Panc1 (cell line): ENCODE measurements at regions not wholly inside any gene's neighbourhood (a gene's known extent, or its start where the extent isn't known, plus 50 kb on each side); places are given as distances from the start of the nearest gene placed in this dataset.

ENCODE experiments used
- ATAC-seq: fragments of 200-7000 bp; cut with Tn5 transposase; 2 replicates; pipeline ENCODE4 v1.9.1; 2020; ENCODE audit warnings: mild to moderate bottlenecking, moderate library complexity
- BruUV-seq: library from RNA; stranded (reverse); fragments of 400-500 nt; replicated peaks from 2 replicates; lab custom pipeline; 2021; lab: Mats Ljungman, UMichigan
- CTCF ChIA-PET: fragments of 300-600 bp; sonication (Branson Sonifier 250); formaldehyde crosslinking; loops from one replicate; lab custom pipeline; 2022; ENCODE audit warnings: antibody characterized with exemption; lab: Charles Lee
- POLR2A ChIA-PET: fragments of 300-600 bp; sonication (Branson Sonifier 250); formaldehyde crosslinking; loops from one replicate; lab custom pipeline; 2022; ENCODE audit warnings: antibody characterized with exemption; lab: Charles Lee
- DNase-seq: peaks from one replicate; pipeline ENCODE4 v3.0.0-alpha.2; 2010; ENCODE audit warnings: low read depth, low spot score
- H3K27ac ChIP-seq: 2 replicates; pipeline ENCODE4 v1.5.1; 2011; ENCODE audit warnings: mild to moderate bottlenecking, low read length, inconsistent platforms
- H3K27me3 ChIP-seq: fragments of 200-500 bp; sonication (Bioruptor generic); 2 replicates; pipeline ENCODE4 v1.6.0; 2014; ENCODE audit warnings: low read length, inconsistent platforms; ENCODE audit not compliant: control insufficient read depth, insufficient read depth
- H3K36me3 ChIP-seq: fragments of 200-500 bp; sonication (Bioruptor generic); 2 replicates; pipeline ENCODE4 v1.5.1; 2014; ENCODE audit warnings: inconsistent platforms, mild to moderate bottlenecking, low read length, moderate library complexity; ENCODE audit not compliant: control insufficient read depth, insufficient read depth
- H3K4me1 ChIP-seq: 2 replicates; pipeline ENCODE4 v1.5.1; 2011; ENCODE audit warnings: inconsistent platforms, mild to moderate bottlenecking, low read length, moderate library complexity; ENCODE audit not compliant: control insufficient read depth, insufficient read depth
- H3K4me3 ChIP-seq, 2 experiments: 2 replicates each; pipeline ENCODE4 v1.5.1; 2011 to 2012; ENCODE audit warnings: low read depth in 2 of 2, low read length in 2 of 2, mild to moderate bottlenecking in 2 of 2, inconsistent platforms in 1 of 2, moderate library complexity in 1 of 2
- H3K9me3 ChIP-seq: fragments of 200-500 bp; sonication (Bioruptor generic); 2 replicates; pipeline ENCODE4 v1.5.1; 2014; ENCODE audit warnings: low read depth, mild to moderate bottlenecking, inconsistent platforms, low read length, moderate library complexity; ENCODE audit not compliant: control insufficient read depth, insufficient read depth
- CTCF ChIP-seq: fragments of 450-650 bp; IDR thresholded peaks from 2 replicates; pipeline ENCODE4 v1.5.1; 2017; ENCODE audit warnings: mild to moderate bottlenecking
- POLR2AphosphoS5 ChIP-seq: IDR thresholded peaks from 2 replicates; pipeline ENCODE4 v1.6.1; 2012; ENCODE audit warnings: mild to moderate bottlenecking, low read depth, low read length, moderate library complexity
- REST ChIP-seq, 2 experiments: IDR thresholded peaks; 2 replicates each; pipeline ENCODE4 v1.6.1; 2011 to 2012; ENCODE audit warnings: low read depth in 2 of 2, control low read depth in 1 of 2, low read length in 1 of 2, mild to moderate bottlenecking in 1 of 2, moderate library complexity in 1 of 2; ENCODE audit not compliant: insufficient read depth in 1 of 2
- SIN3A ChIP-seq: IDR thresholded peaks from 2 replicates; pipeline ENCODE4 v1.6.1; 2012; ENCODE audit warnings: low read depth, mild to moderate bottlenecking, low read length, moderate library complexity, borderline replicate concordance; ENCODE audit not compliant: insufficient read depth
- TCF7L2 ChIP-seq: IDR thresholded peaks from 2 replicates; pipeline ENCODE4 v1.6.1; 2011; ENCODE audit warnings: mild to moderate bottlenecking, low read depth, low read length, inconsistent platforms
- in situ Hi-C: cut with HindIII; loops from 2 replicates; pipeline ENCODE4 v1.10.0; 2016; ENCODE audit warnings: low sequenced_read_pairs, low pct_unique_long_range_greater_than_20kb
- intact Hi-C: fragments of 100-400 bp; cut with micrococcal nuclease; formaldehyde crosslinking; loops from one replicate; pipeline ENCODE4 v1.10.0; 2022; ENCODE audit not compliant: unreplicated experiment

- ChIA-PET CTCF (no interaction called here), POLR2A (no interaction called here)
- H3K36me3 ChIP-seq, result no peaks in the 10 kb centered on the region
- no peak for ATAC-seq
- no TSS peak for BruUV-seq
- H3K4me1 ChIP-seq, result no peaks in the 10 kb centered on the region
- no peak overlapping the region for H3K4me3 ChIP-seq
- in situ Hi-C loops (no loop called here), intact Hi-C loops (no loop called here)
- no peak overlapping the region for H3K27ac ChIP-seq
- no peak for DNase-seq
- H3K27me3 ChIP-seq, result no peaks in the 10 kb centered on the region
- no peaks in the 10 kb centered on the region for H3K9me3 ChIP-seq
- no peak for TF ChIP-seq TCF7L2
- no peak for TF ChIP-seq REST (IDR thresholded peaks at IDR 0.05; ENCODE audit: insufficient read depth in 1 of 2, low read depth in 2 of 2, low read length in 1 of 2)
- no peak for TF ChIP-seq SIN3A
- no peak for TF ChIP-seq POLR2AphosphoS5
- TF ChIP-seq CTCF, result no peak
These were observed 550.9 kb upstream of the ADAMTS9 start for GRCh38 chr3:65238652-65239051.

GRCh38 chr3:65234499-65234898 lies 546.7 kb upstream of the ADAMTS9 start:
- in situ Hi-C loops, result no loop called here
- H3K36me3 ChIP-seq, result no peaks in the 10 kb centered on the region
- TF ChIP-seq CTCF (no peak), SIN3A (no peak), REST (IDR thresholded peaks at IDR 0.05; ENCODE audit: insufficient read depth in 1 of 2, low read depth in 2 of 2, low read length in 1 of 2) (no peak), TCF7L2 (no peak), POLR2AphosphoS5 (no peak)
- H3K4me1 ChIP-seq, result no peaks in the 10 kb centered on the region
- no peaks in the 10 kb centered on the region for H3K9me3 ChIP-seq
- DNase-seq (no peak), ATAC-seq (no peak)
- H3K27me3 ChIP-seq, result no peaks in the 10 kb centered on the region
- ChIA-PET POLR2A (interaction anchor here (0.6 kb wide), 1 partner anchor 406 kb away, joined by 3 read pairs; no protein-coding TSS in a partner anchor), CTCF (interaction anchor here (0.6 kb wide), 1 partner anchor 497 kb away, joined by 4 read pairs; no protein-coding TSS in a partner anchor)
- BruUV-seq, result no TSS peak
- H3K27ac ChIP-seq, result no peak overlapping the region
- intact Hi-C loops, result no loop called here
- no peak overlapping the region for H3K4me3 ChIP-seq
